K562 (cell line): ENCODE measurements at regions not wholly inside any gene's neighbourhood (a gene's known extent, or its start where the extent isn't known, plus 50 kb on each side); places are given as distances from the start of the nearest gene placed in this dataset.

Experiments used
- ATAC-seq: fragments of 200-7000 bp; cut with Tn5 transposase; 3 replicates; pipeline ENCODE4 v1.9.1; 2020; ENCODE audit warnings: moderate library complexity
- BruUV-seq: library from RNA; stranded (reverse); fragments of 400-500 nt; replicated peaks from 2 replicates; lab custom pipeline; 2021; lab: Mats Ljungman, UMichigan
- CTCF ChIA-PET: fragments of 300-600 bp; formaldehyde crosslinking; extraction: SDS; loops from one replicate; lab custom pipeline; 2021; ENCODE audit warnings: low intra/inter-chr PET ratio; lab: Yijun Ruan, JAX
- POLR2A ChIA-PET: fragments of 300-600, 350-650 bp; sonication (Branson Sonifier 250); formaldehyde crosslinking; extraction: SDS; loops from one replicate; lab custom pipeline; 2021; ENCODE audit warnings: antibody characterized with exemption, inconsistent platforms; lab: Yijun Ruan, JAX
- DNase-seq, 4 experiments: peaks; one replicate each; pipeline versions ENCODE4 v3.0.0 to v3.0.0-alpha.2; 2011 to 2018; ENCODE audit warnings: low spot score in 3 of 4, mixed read lengths in 3 of 4; ENCODE audit errors: extremely low read depth in 1 of 4
- FAIRE-seq: peaks from 2 replicates; lab custom pipeline; 2011; peaks lifted over from hg19 to GRCh38; lab: Jason Lieb, UNC
- H2AFZ ChIP-seq: 2 replicates; pipeline ENCODE4 v1.6.0; 2011; ENCODE audit warnings: low read depth, low read length, control low read depth, inconsistent platforms
- H3K27ac ChIP-seq: fragments of 200-600 bp; 3 replicates; pipeline ENCODE4 v1.8.0; 2011; ENCODE audit warnings: low read depth, mild to moderate bottlenecking, control low read depth, inconsistent platforms, low read length, moderate library complexity, mixed read lengths; ENCODE audit errors: extremely low read depth
- H3K27me3 ChIP-seq, 2 experiments: fragments of 300-600 bp in 1 of 2; 2 replicates in 1 of 2; 3 replicates in 1 of 2; pipeline versions ENCODE4 v1.6.0 to v1.8.0; 2011; ENCODE audit warnings: inconsistent platforms in 2 of 2, low read length in 2 of 2, mild to moderate bottlenecking in 1 of 2, mixed read lengths in 1 of 2, moderate library complexity in 1 of 2; ENCODE audit not compliant: control insufficient read depth in 2 of 2, insufficient read depth in 2 of 2
- H3K36me3 ChIP-seq: fragments of 300-600 bp; 3 replicates; pipeline ENCODE4 v1.8.0; 2011; ENCODE audit warnings: mild to moderate bottlenecking, low read length, inconsistent platforms; ENCODE audit not compliant: control insufficient read depth, insufficient read depth
- H3K4me1 ChIP-seq, 2 experiments: fragments of 200-600 bp in 1 of 2; replicated peaks in 1 of 2; 2 replicates in 1 of 2; 3 replicates in 1 of 2; pipeline versions ENCODE4 v1.5.1 to v1.8.0; 2011; ENCODE audit warnings: inconsistent platforms in 2 of 2, low read length in 2 of 2, mild to moderate bottlenecking in 1 of 2, mixed read lengths in 1 of 2, moderate library complexity in 1 of 2; ENCODE audit not compliant: control insufficient read depth in 2 of 2, insufficient read depth in 2 of 2
- H3K4me2 ChIP-seq: 2 replicates; pipeline ENCODE4 v1.6.1; 2011; ENCODE audit warnings: low read length, control low read depth, inconsistent platforms, mixed read lengths; ENCODE audit not compliant: insufficient read depth
- H3K4me3 ChIP-seq: fragments of 200-600 bp; sonication (generic), shearing (Covaris generic); 2 replicates; pipeline ENCODE4 v1.5.1; 2016; ENCODE audit warnings: control low read depth, inconsistent platforms
- H3K79me2 ChIP-seq: fragments of 200-600 bp; 3 replicates; pipeline ENCODE4 v1.8.0; 2011; ENCODE audit warnings: low read length, inconsistent platforms; ENCODE audit not compliant: control insufficient read depth, insufficient read depth
- H3K9ac ChIP-seq, 2 experiments: 2 replicates each; pipeline versions ENCODE4 v1.6.0 to v1.6.1; 2011; ENCODE audit warnings: low read depth in 2 of 2, low read length in 2 of 2, control low read depth in 1 of 2, inconsistent platforms in 1 of 2, mild to moderate bottlenecking in 1 of 2, mixed read lengths in 1 of 2; ENCODE audit not compliant: insufficient read depth in 1 of 2
- H3K9me1 ChIP-seq: one replicate; pipeline ENCODE4 v1.6.0; 2011; ENCODE audit warnings: inconsistent platforms, mild to moderate bottlenecking, low read length, moderate library complexity; ENCODE audit not compliant: control insufficient read depth, insufficient read depth
- H3K9me3 ChIP-seq: replicated peaks from 2 replicates; pipeline ENCODE4 v1.5.1; 2011; ENCODE audit warnings: low read depth, low read length, inconsistent platforms; ENCODE audit not compliant: control insufficient read depth, insufficient read depth
- H4K20me1 ChIP-seq: replicated peaks from 2 replicates; pipeline ENCODE4 v1.6.1; 2011; ENCODE audit warnings: low read length, inconsistent platforms, mixed read lengths; ENCODE audit not compliant: control insufficient read depth, insufficient read depth
- ASH1L ChIP-seq: fragments of 450-650 bp; IDR thresholded peaks from 2 replicates; pipeline ENCODE4 v1.6.1; 2018; ENCODE audit warnings: borderline replicate concordance, mild to moderate bottlenecking, low read depth; ENCODE audit not compliant: partially characterized antibody
- HSF4 ChIP-seq: fragments of 250-450 bp; sonication (Bioruptor Pico); IDR thresholded peaks from 2 replicates; pipeline ENCODE4 v2.1.2; 2022; ENCODE audit warnings: mild to moderate bottlenecking, moderate library complexity, borderline replicate concordance
- JUND ChIP-seq, 2 experiments: IDR thresholded peaks; 2 replicates in 1 of 2; 3 replicates in 1 of 2; pipeline ENCODE4 v1.6.1; 2011; ENCODE audit warnings: borderline replicate concordance in 2 of 2, low read depth in 2 of 2, low read length in 2 of 2, improper control_type of control experiment in 1 of 2, missing biosample characterization in 1 of 2, missing genetic modification characterization in 1 of 2, missing genetic modification reagents in 1 of 2
- MEF2A ChIP-seq: IDR thresholded peaks from 2 replicates; pipeline ENCODE4 v1.6.1; 2011; ENCODE audit warnings: low read depth, mild to moderate bottlenecking, low read length, moderate library complexity; ENCODE audit not compliant: control insufficient read depth
- NFXL1 ChIP-seq: fragments of 450-650 bp; formaldehyde crosslinking; IDR thresholded peaks from 2 replicates; pipeline ENCODE4 v1.4.0; 2021; ENCODE audit warnings: mild to moderate bottlenecking
- NR2C1 ChIP-seq, 2 experiments: fragments of 450-650 bp; IDR thresholded peaks; 2 replicates each; pipeline ENCODE4 v1.6.1; 2017; ENCODE audit warnings: mild to moderate bottlenecking in 2 of 2, antibody characterized with exemption in 1 of 2, inconsistent platforms in 1 of 2, missing compliant biosample characterization in 1 of 2, missing genetic modification characterization in 1 of 2
- SRSF9 ChIP-seq: fragments of 200-400 bp; formaldehyde crosslinking; IDR thresholded peaks from 2 replicates; pipeline ENCODE4 v1.6.1; 2017; ENCODE audit warnings: low read depth, low read length, borderline replicate concordance
- ZBTB8A ChIP-seq: fragments of 450-650 bp; IDR thresholded peaks from 2 replicates; pipeline ENCODE4 v1.6.1; 2018; ENCODE audit warnings: mild to moderate bottlenecking, moderate library complexity; ENCODE audit not compliant: partially characterized antibody
- ZNF316 ChIP-seq: fragments of 450-650 bp; IDR thresholded peaks from 2 replicates; pipeline ENCODE4 v1.6.1; 2016
- ZNF41 ChIP-seq: fragments of 250-450 bp; sonication (Bioruptor Pico); conservative IDR thresholded peaks from 2 replicates; pipeline ENCODE4 v1.4.0; 2020; ENCODE audit warnings: mild to moderate bottlenecking
- ZNF644 ChIP-seq: fragments of 200-800 bp; sonication (Bioruptor generic); IDR thresholded peaks from 2 replicates; pipeline ENCODE4 v1.6.1; 2016; ENCODE audit warnings: low read depth, missing genetic modification characterization, missing compliant biosample characterization
- WGBS: fragments of 100-300 bp; shearing (Covaris generic); methylation state at CpG from one replicate; pipeline ENCODE4 v1.1.6; 2016; ENCODE audit warnings: low coverage, mixed read lengths; ENCODE audit not compliant: insufficient coverage; ENCODE audit errors: missing lambda C conversion rate; 5-methylcytosine and 5-hydroxymethylcytosine counted together
- in situ Hi-C: fragments of 300-500 bp; cut with MboI; formaldehyde crosslinking; loops from 4 replicates; pipeline ENCODE4 v1.15.0; 2018; ENCODE audit warnings: inconsistent platforms, mixed read lengths
- intact Hi-C: fragments of 100-400 bp; cut with micrococcal nuclease; formaldehyde crosslinking; loops from 2 replicates; pipeline ENCODE4 v1.14.2; 2022
- TF ChIP-seq, protein P1 (sequence below): sonication (generic); formaldehyde crosslinking; IDR thresholded peaks from 2 replicates; pipeline ENCODE4 v1.8.1; 2022; ENCODE audit warnings: missing genetic modification reagents
- TF ChIP-seq, protein P2 (sequence below): fragments of 250-450 bp; sonication (Bioruptor Pico); IDR thresholded peaks from 2 replicates; pipeline ENCODE4 v1.9.0; 2021; ENCODE audit warnings: mild to moderate bottlenecking, inconsistent platforms
- TF ChIP-seq, protein P3 (sequence below): fragments of 200-800 bp; sonication (Bioruptor generic); IDR thresholded peaks from 2 replicates; pipeline ENCODE4 v1.6.1; 2016; ENCODE audit warnings: missing genetic modification characterization, missing compliant biosample characterization

DNA sequence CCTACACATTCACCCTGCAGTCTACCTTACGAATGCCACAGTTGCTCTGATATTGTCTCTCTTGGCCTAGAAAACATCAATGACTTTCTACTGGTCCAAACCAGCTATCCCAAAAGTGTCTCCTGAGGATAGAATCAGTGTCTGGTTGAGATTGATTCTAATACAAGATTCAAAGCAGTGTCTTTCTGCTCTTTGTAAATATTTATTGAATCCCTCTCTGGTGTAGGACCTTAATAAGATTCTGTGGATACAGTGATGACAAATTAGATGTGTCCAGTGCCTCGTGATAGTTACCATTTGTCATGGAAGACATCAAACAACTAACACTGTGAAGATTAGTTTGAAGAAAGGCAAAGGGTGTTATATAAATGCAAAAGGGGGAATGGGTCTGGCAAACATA is 380.7 kb upstream of the TRIB2 start:
- Histone ChIP-seq H3K4me1 (no peaks in the 10 kb centered on the region; a peak in 1 of 5 replicates), H4K20me1 (no peaks in the 10 kb centered on the region), H3K4me3 (no peak overlapping the region), H3K9ac (no peak overlapping the region), H3K79me2 (no peaks in the 10 kb centered on the region), H3K27me3 (no peaks in the 10 kb centered on the region), H3K4me2 (no peak overlapping the region), H3K27ac (no peak overlapping the region), H3K9me1 (no peaks in the 10 kb centered on the region), H3K9me3 (no peaks in the 10 kb centered on the region), H3K36me3 (peaks cover 19% of the 10 kb centered on the region; the same call in 2 of the 3 replicates), H2AFZ (no peak overlapping the region)
- POLR2A ChIA-PET = no interaction called here
- CTCF ChIA-PET = no interaction called here
- no peak for DNase-seq
- no TSS peak for BruUV-seq
- intact Hi-C loops (no loop called here), in situ Hi-C loops (no loop called here)
- FAIRE-seq = no peak
- no peak for ATAC-seq
- 66% methylated on average over 2 of the region's 2 CpGs for WGBS
- TF ChIP-seq, protein P1, sequence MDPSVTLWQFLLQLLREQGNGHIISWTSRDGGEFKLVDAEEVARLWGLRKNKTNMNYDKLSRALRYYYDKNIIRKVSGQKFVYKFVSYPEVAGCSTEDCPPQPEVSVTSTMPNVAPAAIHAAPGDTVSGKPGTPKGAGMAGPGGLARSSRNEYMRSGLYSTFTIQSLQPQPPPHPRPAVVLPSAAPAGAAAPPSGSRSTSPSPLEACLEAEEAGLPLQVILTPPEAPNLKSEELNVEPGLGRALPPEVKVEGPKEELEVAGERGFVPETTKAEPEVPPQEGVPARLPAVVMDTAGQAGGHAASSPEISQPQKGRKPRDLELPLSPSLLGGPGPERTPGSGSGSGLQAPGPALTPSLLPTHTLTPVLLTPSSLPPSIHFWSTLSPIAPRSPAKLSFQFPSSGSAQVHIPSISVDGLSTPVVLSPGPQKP = no peak
- TF ChIP-seq NR2C1 (IDR thresholded peaks at IDR 0.05) (no peak), NR2C1 (tag; IDR thresholded peaks at IDR 0.05) (no peak), ZBTB8A (no peak), ZNF644 (tag) (no peak), ZNF316 (no peak), ASH1L (no peak), ZNF41 (CRISPR knock-in tag) (no peak), JUND (IDR thresholded peaks at IDR 0.05; ENCODE audit: borderline replicate concordance, low read depth, low read length) (no peak), JUND (tag; IDR thresholded peaks at IDR 0.05; ENCODE audit: borderline replicate concordance, low read depth, low read length) (no peak), MEF2A (no peak), NFXL1 (CRISPR knock-in tag) (no peak), SRSF9 (no peak), HSF4 (CRISPR knock-in tag) (no peak)
- TF ChIP-seq, protein P2, sequence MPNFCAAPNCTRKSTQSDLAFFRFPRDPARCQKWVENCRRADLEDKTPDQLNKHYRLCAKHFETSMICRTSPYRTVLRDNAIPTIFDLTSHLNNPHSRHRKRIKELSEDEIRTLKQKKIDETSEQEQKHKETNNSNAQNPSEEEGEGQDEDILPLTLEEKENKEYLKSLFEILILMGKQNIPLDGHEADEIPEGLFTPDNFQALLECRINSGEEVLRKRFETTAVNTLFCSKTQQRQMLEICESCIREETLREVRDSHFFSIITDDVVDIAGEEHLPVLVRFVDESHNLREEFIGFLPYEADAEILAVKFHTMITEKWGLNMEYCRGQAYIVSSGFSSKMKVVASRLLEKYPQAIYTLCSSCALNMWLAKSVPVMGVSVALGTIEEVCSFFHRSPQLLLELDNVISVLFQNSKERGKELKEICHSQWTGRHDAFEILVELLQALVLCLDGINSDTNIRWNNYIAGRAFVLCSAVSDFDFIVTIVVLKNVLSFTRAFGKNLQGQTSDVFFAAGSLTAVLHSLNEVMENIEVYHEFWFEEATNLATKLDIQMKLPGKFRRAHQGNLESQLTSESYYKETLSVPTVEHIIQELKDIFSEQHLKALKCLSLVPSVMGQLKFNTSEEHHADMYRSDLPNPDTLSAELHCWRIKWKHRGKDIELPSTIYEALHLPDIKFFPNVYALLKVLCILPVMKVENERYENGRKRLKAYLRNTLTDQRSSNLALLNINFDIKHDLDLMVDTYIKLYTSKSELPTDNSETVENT (CRISPR knock-in tag) = no peak
- TF ChIP-seq, protein P3, sequence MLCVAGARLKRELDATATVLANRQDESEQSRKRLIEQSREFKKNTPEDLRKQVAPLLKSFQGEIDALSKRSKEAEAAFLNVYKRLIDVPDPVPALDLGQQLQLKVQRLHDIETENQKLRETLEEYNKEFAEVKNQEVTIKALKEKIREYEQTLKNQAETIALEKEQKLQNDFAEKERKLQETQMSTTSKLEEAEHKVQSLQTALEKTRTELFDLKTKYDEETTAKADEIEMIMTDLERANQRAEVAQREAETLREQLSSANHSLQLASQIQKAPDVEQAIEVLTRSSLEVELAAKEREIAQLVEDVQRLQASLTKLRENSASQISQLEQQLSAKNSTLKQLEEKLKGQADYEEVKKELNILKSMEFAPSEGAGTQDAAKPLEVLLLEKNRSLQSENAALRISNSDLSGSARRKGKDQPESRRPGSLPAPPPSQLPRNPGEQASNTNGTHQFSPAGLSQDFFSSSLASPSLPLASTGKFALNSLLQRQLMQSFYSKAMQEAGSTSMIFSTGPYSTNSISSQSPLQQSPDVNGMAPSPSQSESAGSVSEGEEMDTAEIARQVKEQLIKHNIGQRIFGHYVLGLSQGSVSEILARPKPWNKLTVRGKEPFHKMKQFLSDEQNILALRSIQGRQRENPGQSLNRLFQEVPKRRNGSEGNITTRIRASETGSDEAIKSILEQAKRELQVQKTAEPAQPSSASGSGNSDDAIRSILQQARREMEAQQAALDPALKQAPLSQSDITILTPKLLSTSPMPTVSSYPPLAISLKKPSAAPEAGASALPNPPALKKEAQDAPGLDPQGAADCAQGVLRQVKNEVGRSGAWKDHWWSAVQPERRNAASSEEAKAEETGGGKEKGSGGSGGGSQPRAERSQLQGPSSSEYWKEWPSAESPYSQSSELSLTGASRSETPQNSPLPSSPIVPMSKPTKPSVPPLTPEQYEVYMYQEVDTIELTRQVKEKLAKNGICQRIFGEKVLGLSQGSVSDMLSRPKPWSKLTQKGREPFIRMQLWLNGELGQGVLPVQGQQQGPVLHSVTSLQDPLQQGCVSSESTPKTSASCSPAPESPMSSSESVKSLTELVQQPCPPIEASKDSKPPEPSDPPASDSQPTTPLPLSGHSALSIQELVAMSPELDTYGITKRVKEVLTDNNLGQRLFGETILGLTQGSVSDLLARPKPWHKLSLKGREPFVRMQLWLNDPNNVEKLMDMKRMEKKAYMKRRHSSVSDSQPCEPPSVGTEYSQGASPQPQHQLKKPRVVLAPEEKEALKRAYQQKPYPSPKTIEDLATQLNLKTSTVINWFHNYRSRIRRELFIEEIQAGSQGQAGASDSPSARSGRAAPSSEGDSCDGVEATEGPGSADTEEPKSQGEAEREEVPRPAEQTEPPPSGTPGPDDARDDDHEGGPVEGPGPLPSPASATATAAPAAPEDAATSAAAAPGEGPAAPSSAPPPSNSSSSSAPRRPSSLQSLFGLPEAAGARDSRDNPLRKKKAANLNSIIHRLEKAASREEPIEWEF (CRISPR knock-in tag) = no peak
